ENCODE measurements at regions not wholly inside any gene's neighbourhood (a gene's known extent, or its start where the extent isn't known, plus 50 kb on each side); places are given as distances from the start of the nearest gene placed in this dataset.
"Not testable (repeated sequence)": the region's sequence is repeated elsewhere in the genome, so short reads cannot be mapped to it uniquely, and the experiment has no call there.

- Histone ChIP-seq H3K9me3 (ENCODE audit: low read length) (no peaks in the 10 kb centered on the region), H4K20me1 (ENCODE audit: insufficient read depth, low read length) (no peaks in the 10 kb centered on the region), H3K9ac (ENCODE audit: low read length) (no peak overlapping the region), H3K9me2 (ENCODE audit: low read depth, low read length) (no peaks in the 10 kb centered on the region), H3K4me3 (ENCODE audit: low read depth, low read length, poor library complexity, severe bottlenecking) (no peak overlapping the region), H3K79me2 (ENCODE audit: insufficient read depth, low read length) (no peaks in the 10 kb centered on the region), H3K36me3 (ENCODE audit: insufficient read depth, low read length) (no peaks in the 10 kb centered on the region), H3K27ac (ENCODE audit: low read depth, low read length, poor library complexity, severe bottlenecking) (no peak overlapping the region), H3F3A (ENCODE audit: insufficient read depth, low read length) (no peaks in the 10 kb centered on the region), H3K27me3 (ENCODE audit: insufficient read depth, low read length) (no peaks in the 10 kb centered on the region), H3K4me2 (ENCODE audit: low read length) (no peak overlapping the region), H2AFZ (ENCODE audit: low read length) (no peak overlapping the region), H3K4me1 (ENCODE audit: insufficient read depth, low read length, severe bottlenecking) (no peaks in the 10 kb centered on the region)
- TF ChIP-seq CTCF (IDR thresholded peaks at IDR 0.05; ENCODE audit: low read length) (no peak), EZH2 (IDR thresholded peaks at IDR 0.05; ENCODE audit: borderline replicate concordance, low read length) (no peak)
These were observed 1012.8 kb downstream of the MAT2B start for GRCh38 chr5:164518067-164518740.

DNA sequence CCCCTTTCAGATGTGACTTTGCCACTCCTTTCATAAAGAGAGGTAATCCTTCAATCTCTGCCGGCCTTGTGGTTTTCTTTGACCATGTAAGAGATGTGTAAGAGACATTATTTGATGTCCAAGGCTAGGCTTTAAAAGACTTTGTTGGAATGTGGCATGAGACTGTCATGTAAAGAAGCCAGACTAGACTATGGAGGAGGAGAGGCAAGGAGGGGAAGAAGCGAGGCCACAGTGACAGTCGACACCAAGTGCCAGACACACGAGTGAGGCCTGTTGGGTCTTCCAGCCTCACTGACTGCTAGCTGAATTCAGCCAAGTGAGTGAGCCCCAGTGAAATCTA lies 1013.3 kb downstream of the MAT2B start:
- H3K9ac ChIP-seq (ENCODE audit: low read length), result no peak overlapping the region
- no peaks in the 10 kb centered on the region for H3K9me3 ChIP-seq (ENCODE audit: low read length)
- H3K9me2 ChIP-seq (ENCODE audit: low read depth, low read length), result no peaks in the 10 kb centered on the region
- no peak overlapping the region for H2AFZ ChIP-seq (ENCODE audit: low read length)
- no peaks in the 10 kb centered on the region for H3F3A ChIP-seq (ENCODE audit: insufficient read depth, low read length)
- no peak overlapping the region for H3K27ac ChIP-seq (ENCODE audit: low read depth, low read length, poor library complexity, severe bottlenecking)
- H3K4me2 ChIP-seq (ENCODE audit: low read length), result no peak overlapping the region
- H3K4me1 ChIP-seq (ENCODE audit: insufficient read depth, low read length, severe bottlenecking), result no peaks in the 10 kb centered on the region
- H3K27me3 ChIP-seq (ENCODE audit: insufficient read depth, low read length), result no peaks in the 10 kb centered on the region
- H3K36me3 ChIP-seq (ENCODE audit: insufficient read depth, low read length), result no peaks in the 10 kb centered on the region
- H3K4me3 ChIP-seq (ENCODE audit: low read depth, low read length, poor library complexity, severe bottlenecking), result no peak overlapping the region
- TF ChIP-seq EZH2 (IDR thresholded peaks at IDR 0.05; ENCODE audit: borderline replicate concordance, low read length) (no peak), CTCF (IDR thresholded peaks at IDR 0.05; ENCODE audit: low read length) (no peak)
- H3K79me2 ChIP-seq (ENCODE audit: insufficient read depth, low read length), result no peaks in the 10 kb centered on the region
- H4K20me1 ChIP-seq (ENCODE audit: insufficient read depth, low read length), result no peaks in the 10 kb centered on the region

- no peak overlapping the region for H3K27ac ChIP-seq (ENCODE audit: low read depth, low read length, poor library complexity, severe bottlenecking)
- H3K4me3 ChIP-seq (ENCODE audit: low read depth, low read length, poor library complexity, severe bottlenecking), result no peak overlapping the region
- H3F3A ChIP-seq (ENCODE audit: insufficient read depth, low read length), result no peaks in the 10 kb centered on the region
- no peak overlapping the region for H3K4me2 ChIP-seq (ENCODE audit: low read length)
- H3K4me1 ChIP-seq (ENCODE audit: insufficient read depth, low read length, severe bottlenecking), result no peaks in the 10 kb centered on the region
- TF ChIP-seq EZH2 (IDR thresholded peaks at IDR 0.05; ENCODE audit: borderline replicate concordance, low read length), result no peak
- TF ChIP-seq CTCF (IDR thresholded peaks at IDR 0.05; ENCODE audit: low read length), result no peak
- no peaks in the 10 kb centered on the region for H4K20me1 ChIP-seq (ENCODE audit: insufficient read depth, low read length)
- no peak overlapping the region for H2AFZ ChIP-seq (ENCODE audit: low read length)
- H3K79me2 ChIP-seq (ENCODE audit: insufficient read depth, low read length), result no peaks in the 10 kb centered on the region
- H3K9ac ChIP-seq (ENCODE audit: low read length), result no peak overlapping the region
- no peaks in the 10 kb centered on the region for H3K9me2 ChIP-seq (ENCODE audit: low read depth, low read length)
- H3K27me3 ChIP-seq (ENCODE audit: insufficient read depth, low read length), result no peaks in the 10 kb centered on the region
- no peaks in the 10 kb centered on the region for H3K36me3 ChIP-seq (ENCODE audit: insufficient read depth, low read length)
- no peaks in the 10 kb centered on the region for H3K9me3 ChIP-seq (ENCODE audit: low read length)
These were observed 1026.9 kb downstream of the MAT2B start for GRCh38 chr5:164532235-164532900.

- not testable (repeated sequence) for H4K20me1 ChIP-seq (ENCODE audit: insufficient read depth, low read length); H3K27ac ChIP-seq (ENCODE audit: low read depth, low read length, poor library complexity, severe bottlenecking); H3K9me2 ChIP-seq (ENCODE audit: low read depth, low read length); H2AFZ ChIP-seq (ENCODE audit: low read length); H3K27me3 ChIP-seq (ENCODE audit: insufficient read depth, low read length); H3K36me3 ChIP-seq (ENCODE audit: insufficient read depth, low read length); H3K79me2 ChIP-seq (ENCODE audit: insufficient read depth, low read length); H3K4me1 ChIP-seq (ENCODE audit: insufficient read depth, low read length, severe bottlenecking); H3K4me3 ChIP-seq (ENCODE audit: low read depth, low read length, poor library complexity, severe bottlenecking); H3K4me2 ChIP-seq (ENCODE audit: low read length); H3K9ac ChIP-seq (ENCODE audit: low read length); H3F3A ChIP-seq (ENCODE audit: insufficient read depth, low read length); H3K9me3 ChIP-seq (ENCODE audit: low read length)
These were observed 1028.0 kb downstream of the MAT2B start for GRCh38 chr5:164533426-164533825.
